ENCODE measurements at regions not wholly inside any gene's neighbourhood (a gene's known extent, or its start where the extent isn't known, plus 50 kb on each side); places are given as distances from the start of the nearest gene placed in this dataset.

GRCh38 chr13:54150851-54151250, 1122.2 kb downstream of the OLFM4 start:
- TF ChIP-seq EGR1 (IDR thresholded peaks at IDR 0.05; ENCODE audit: low read depth in 2 of 2) (no peak), TAF1 (conservative IDR thresholded peaks at IDR 0.05) (no peak), FOXA2 (IDR thresholded peaks at IDR 0.05) (no peak), FOXA1 (IDR thresholded peaks at IDR 0.05) (no peak), RXRA (IDR thresholded peaks at IDR 0.05) (no peak), ZBTB33 (IDR thresholded peaks at IDR 0.05) (no peak), ATF3 (IDR thresholded peaks at IDR 0.05) (no peak), GABPA (IDR thresholded peaks at IDR 0.05 in 1 of 2, conservative IDR thresholded peaks at IDR 0.05 in 1 of 2) (no peak), REST (IDR thresholded peaks at IDR 0.05) (no peak), MAX (IDR thresholded peaks at IDR 0.05) (no peak), YY1 (IDR thresholded peaks at IDR 0.05) (no peak), HNF4G (IDR thresholded peaks at IDR 0.05) (no peak), CTCF (IDR thresholded peaks at IDR 0.05; ENCODE audit: low read depth, low read length, missing input control) (no peak), SP1 (IDR thresholded peaks at IDR 0.05) (no peak), HNF4A (conservative IDR thresholded peaks at IDR 0.05) (no peak), JUND (IDR thresholded peaks at IDR 0.05) (no peak), NR2F2 (IDR thresholded peaks at IDR 0.05) (no peak), RAD21 (IDR thresholded peaks at IDR 0.05) (no peak)
- H3K9ac ChIP-seq (ENCODE audit: low read depth in 1 of 2, low read length in 2 of 2), result no peak overlapping the region

More at GRCh38 chr13:54150851-54151250, 1122.2 kb downstream of the OLFM4 start:
- WGBS, result 88% methylated on average over 3 of the region's 3 CpGs
- Histone ChIP-seq H3K4me1 (ENCODE audit: control insufficient read depth in 4 of 4, insufficient read depth in 4 of 4, low read length in 3 of 4) (no peaks in the 10 kb centered on the region), H3K4me3 (ENCODE audit: low read depth in 1 of 3, low read length in 3 of 3) (no peak overlapping the region), H3K27me3 (ENCODE audit: control insufficient read depth in 4 of 4, insufficient read depth in 4 of 4, low read length in 3 of 4) (no peaks in the 10 kb centered on the region), H3K27ac (ENCODE audit: low read depth in 1 of 2, low read length in 2 of 2) (no peak overlapping the region), H3K36me3 (ENCODE audit: control insufficient read depth in 4 of 4, insufficient read depth in 3 of 4, low read depth in 1 of 4, low read length in 3 of 4) (no peaks in the 10 kb centered on the region), H3K9me3 (ENCODE audit: control insufficient read depth in 4 of 4, low read length in 3 of 4) (no peaks in the 10 kb centered on the region)
- no peak for DNase-seq (ENCODE audit: low spot score)
